ENCODE measurements at regions not wholly inside any gene's neighbourhood (a gene's known extent, or its start where the extent isn't known, plus 50 kb on each side); places are given as distances from the start of the nearest gene placed in this dataset.
A peak's percentile ranks its signal among the peaks of the same experiment; 100 is the strongest.

GRCh38 chr6:167739721-167740475 is 86.8 kb upstream of the AFDN start:
- peaks cover 0 to 11% of the 10 kb centered on the region in 2 donors for H3K9me3 ChIP-seq (ENCODE audit: control insufficient read depth in 2 of 2, insufficient read depth in 1 of 2, low read depth in 1 of 2, low read length in 1 of 2)
- peaks cover 0 to 2% (median 0%) of the 10 kb centered on the region in 3 donors for H3K27me3 ChIP-seq (ENCODE audit: control insufficient read depth in 3 of 3, insufficient read depth in 3 of 3, low read length in 3 of 3)
- no peak overlapping the region for H3K4me3 ChIP-seq (ENCODE audit: low read depth in 1 of 3, low read length in 3 of 3)
- no peaks in the 10 kb centered on the region for H3K4me1 ChIP-seq (ENCODE audit: control insufficient read depth in 3 of 3, insufficient read depth in 2 of 3, low read depth in 1 of 3, low read length in 2 of 3)
- WGBS, 3 donors = 90 to 95% (median 93%) methylated on average over 23 of the region's 23 CpGs
- DNase-seq = no peak
- no peak for FAIRE-seq
- no peak overlapping the region for H3K27ac ChIP-seq (ENCODE audit: low read depth in 1 of 3, low read length in 2 of 3)
- no peaks in the 10 kb centered on the region for H3K36me3 ChIP-seq (ENCODE audit: control insufficient read depth in 3 of 3, insufficient read depth in 2 of 3, low read depth in 1 of 3, low read length in 3 of 3)

- Histone ChIP-seq H3K27me3 (ENCODE audit: control insufficient read depth in 3 of 3, insufficient read depth in 3 of 3, low read length in 3 of 3) (peaks cover 0 to 2% (median 0%) of the 10 kb centered on the region in 3 donors), H3K27ac (ENCODE audit: low read depth in 1 of 3, low read length in 2 of 3) (no peak overlapping the region), H3K9me3 (ENCODE audit: control insufficient read depth in 2 of 2, insufficient read depth in 1 of 2, low read depth in 1 of 2, low read length in 1 of 2) (peaks cover 0 to 11% of the 10 kb centered on the region in 2 donors), H3K4me3 (ENCODE audit: low read depth in 1 of 3, low read length in 3 of 3) (no peak overlapping the region), H3K36me3 (ENCODE audit: control insufficient read depth in 3 of 3, insufficient read depth in 2 of 3, low read depth in 1 of 3, low read length in 3 of 3) (no peaks in the 10 kb centered on the region), H3K4me1 (ENCODE audit: control insufficient read depth in 3 of 3, insufficient read depth in 2 of 3, low read depth in 1 of 3, low read length in 2 of 3) (no peaks in the 10 kb centered on the region)
- no peak for FAIRE-seq
- DNase-seq = no peak
These were observed 83.9 kb upstream of the AFDN start for GRCh38 chr6:167742719-167743303.

GRCh38 chr6:167744681-167745669 is 81.7 kb upstream of the AFDN start:
- Histone ChIP-seq H3K9me3 (ENCODE audit: control insufficient read depth in 2 of 2, insufficient read depth in 1 of 2, low read depth in 1 of 2, low read length in 1 of 2) (peaks cover 0 to 11% of the 10 kb centered on the region in 2 donors), H3K4me3 (ENCODE audit: low read depth in 1 of 3, low read length in 3 of 3) (no peak overlapping the region), H3K4me1 (ENCODE audit: control insufficient read depth in 3 of 3, insufficient read depth in 2 of 3, low read depth in 1 of 3, low read length in 2 of 3) (peaks cover 0 to 6% (median 0%) of the 10 kb centered on the region in 3 donors), H3K27me3 (ENCODE audit: control insufficient read depth in 3 of 3, insufficient read depth in 3 of 3, low read length in 3 of 3) (peaks cover 0 to 2% (median 0%) of the 10 kb centered on the region in 3 donors), H3K27ac (ENCODE audit: low read depth in 1 of 3, low read length in 2 of 3) (no peak overlapping the region), H3K36me3 (ENCODE audit: control insufficient read depth in 3 of 3, insufficient read depth in 2 of 3, low read depth in 1 of 3, low read length in 3 of 3) (no peaks in the 10 kb centered on the region)
- FAIRE-seq = no peak
- peak in 1 of 2 donors; percentile 16 for DNase-seq
- WGBS, 3 donors = 59 to 73% (median 70%) methylated on average over 16 of the region's 16 CpGs

- no peak for DNase-seq
- FAIRE-seq = no peak
- 85 to 87% (median 85%) methylated on average over 19 of the region's 19 CpGs for WGBS, 3 donors
- H3K9me3 ChIP-seq (ENCODE audit: control insufficient read depth in 2 of 2, insufficient read depth in 1 of 2, low read depth in 1 of 2, low read length in 1 of 2) = peaks cover 0 to 11% of the 10 kb centered on the region in 2 donors
- H3K36me3 ChIP-seq (ENCODE audit: control insufficient read depth in 3 of 3, insufficient read depth in 2 of 3, low read depth in 1 of 3, low read length in 3 of 3) = no peaks in the 10 kb centered on the region
- H3K27ac ChIP-seq (ENCODE audit: low read depth in 1 of 3, low read length in 2 of 3) = no peak overlapping the region
- H3K27me3 ChIP-seq (ENCODE audit: control insufficient read depth in 3 of 3, insufficient read depth in 3 of 3, low read length in 3 of 3) = no peaks in the 10 kb centered on the region
- H3K4me1 ChIP-seq (ENCODE audit: control insufficient read depth in 3 of 3, insufficient read depth in 2 of 3, low read depth in 1 of 3, low read length in 2 of 3) = peaks cover 0 to 6% (median 0%) of the 10 kb centered on the region in 3 donors
- no peak overlapping the region for H3K4me3 ChIP-seq (ENCODE audit: low read depth in 1 of 3, low read length in 3 of 3)
These were observed 80.9 kb upstream of the AFDN start for GRCh38 chr6:167745670-167746389.

- FAIRE-seq (no peak), DNase-seq (no peak)
- Histone ChIP-seq H3K27ac (ENCODE audit: low read depth in 1 of 3, low read length in 2 of 3) (no peak overlapping the region), H3K27me3 (ENCODE audit: control insufficient read depth in 3 of 3, insufficient read depth in 3 of 3, low read length in 3 of 3) (no peaks in the 10 kb centered on the region), H3K36me3 (ENCODE audit: control insufficient read depth in 3 of 3, insufficient read depth in 2 of 3, low read depth in 1 of 3, low read length in 3 of 3) (no peaks in the 10 kb centered on the region), H3K4me3 (ENCODE audit: low read depth in 1 of 3, low read length in 3 of 3) (no peak overlapping the region), H3K4me1 (ENCODE audit: control insufficient read depth in 3 of 3, insufficient read depth in 2 of 3, low read depth in 1 of 3, low read length in 2 of 3) (peaks cover 0 to 6% (median 0%) of the 10 kb centered on the region in 3 donors), H3K9me3 (ENCODE audit: control insufficient read depth in 2 of 2, insufficient read depth in 1 of 2, low read depth in 1 of 2, low read length in 1 of 2) (peaks cover 0 to 11% of the 10 kb centered on the region in 2 donors)
- WGBS, 3 donors = 85 to 89% (median 87%) methylated on average over 17 of the region's 17 CpGs
These were observed 80.3 kb upstream of the AFDN start for GRCh38 chr6:167746390-167746907.

- no peak overlapping the region for H3K27ac ChIP-seq (ENCODE audit: low read depth in 1 of 3, low read length in 2 of 3)
- no peak for DNase-seq
- peaks cover 0 to 11% of the 10 kb centered on the region in 2 donors for H3K9me3 ChIP-seq (ENCODE audit: control insufficient read depth in 2 of 2, insufficient read depth in 1 of 2, low read depth in 1 of 2, low read length in 1 of 2)
- H3K27me3 ChIP-seq (ENCODE audit: control insufficient read depth in 3 of 3, insufficient read depth in 3 of 3, low read length in 3 of 3) = no peaks in the 10 kb centered on the region
- no peak for FAIRE-seq
- H3K36me3 ChIP-seq (ENCODE audit: control insufficient read depth in 3 of 3, insufficient read depth in 2 of 3, low read depth in 1 of 3, low read length in 3 of 3) = no peaks in the 10 kb centered on the region
- WGBS, 3 donors = 66 to 85% (median 81%) methylated on average over 9 of the region's 9 CpGs
- peaks cover 0 to 6% (median 0%) of the 10 kb centered on the region in 3 donors for H3K4me1 ChIP-seq (ENCODE audit: control insufficient read depth in 3 of 3, insufficient read depth in 2 of 3, low read depth in 1 of 3, low read length in 2 of 3)
- H3K4me3 ChIP-seq (ENCODE audit: low read depth in 1 of 3, low read length in 3 of 3) = no peak overlapping the region
These were observed 79.7 kb upstream of the AFDN start for GRCh38 chr6:167746975-167747374.

GRCh38 chr6:167747645-167748044 is 79.1 kb upstream of the AFDN start:
- FAIRE-seq (no peak), DNase-seq (no peak)
- no peaks in the 10 kb centered on the region for H3K27me3 ChIP-seq (ENCODE audit: control insufficient read depth in 3 of 3, insufficient read depth in 3 of 3, low read length in 3 of 3)
- H3K36me3 ChIP-seq (ENCODE audit: control insufficient read depth in 3 of 3, insufficient read depth in 2 of 3, low read depth in 1 of 3, low read length in 3 of 3) = no peaks in the 10 kb centered on the region
- H3K27ac ChIP-seq (ENCODE audit: low read depth in 1 of 3, low read length in 2 of 3) = no peak overlapping the region
- WGBS, 3 donors = 80 to 93% (median 84%) methylated on average over 5 of the region's 5 CpGs
- no peak overlapping the region for H3K4me3 ChIP-seq (ENCODE audit: low read depth in 1 of 3, low read length in 3 of 3)
- H3K9me3 ChIP-seq (ENCODE audit: control insufficient read depth in 2 of 2, insufficient read depth in 1 of 2, low read depth in 1 of 2, low read length in 1 of 2) = peaks cover 0 to 11% of the 10 kb centered on the region in 2 donors
- H3K4me1 ChIP-seq (ENCODE audit: control insufficient read depth in 3 of 3, insufficient read depth in 2 of 3, low read depth in 1 of 3, low read length in 2 of 3) = peaks cover 0 to 6% (median 0%) of the 10 kb centered on the region in 3 donors

Measured in small intestine (tissue), 7 donors.